SU-DHL-6 (cell line): ENCODE measurements at regions not wholly inside any gene's neighbourhood (a gene's known extent, or its start where the extent isn't known, plus 50 kb on each side); places are given as distances from the start of the nearest gene placed in this dataset.

Experiments used
- CTCF ChIP-seq: fragments of 200-600 bp; sonication (generic); IDR thresholded peaks from one replicate; pipeline ENCODE4 v1.5.1; 2017; ENCODE audit warnings: antibody characterized with exemption, mild to moderate bottlenecking, low read length, moderate library complexity; ENCODE audit not compliant: insufficient read depth, poor library complexity, severe bottlenecking
- EZH2phosphoT487 ChIP-seq: fragments of 200-600 bp; sonication (generic), shearing (Covaris generic); conservative IDR thresholded peaks from 2 replicates; pipeline ENCODE4 v1.6.1; 2018; ENCODE audit warnings: mild to moderate bottlenecking, antibody characterized with exemption, low read length, moderate library complexity, mixed read lengths

- TF ChIP-seq CTCF (no peak), EZH2phosphoT487 (no peak)
These were observed 558.3 kb downstream of the MATN1 start for GRCh38 chr1:30165116-30165515.
